ENCODE measurements at regions not wholly inside any gene's neighbourhood (a gene's known extent, or its start where the extent isn't known, plus 50 kb on each side); places are given as distances from the start of the nearest gene placed in this dataset.
A peak's percentile ranks its signal among the peaks of the same experiment; 100 is the strongest.

DNA sequence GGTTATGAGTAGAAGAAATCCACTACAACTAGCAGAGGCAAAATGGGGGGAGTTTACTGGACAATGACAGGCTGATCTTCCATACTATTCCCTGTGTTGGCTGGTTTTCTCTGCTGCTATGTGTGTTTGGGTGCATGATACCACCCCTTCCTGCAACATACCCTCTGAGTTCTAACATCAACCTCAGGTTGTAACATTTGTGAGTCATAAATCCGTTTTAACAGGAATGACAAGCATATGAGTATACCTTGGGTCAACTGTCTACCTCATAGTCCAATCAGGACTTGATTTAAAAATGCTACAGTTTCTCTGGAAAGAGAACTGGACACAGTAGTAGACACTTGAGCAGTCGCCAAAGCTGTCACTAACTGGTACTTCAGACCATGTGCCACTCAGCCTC lies 422.9 kb downstream of the KCTD12 start:
- Mint-ChIP-seq H3K4me1 (peaks cover 11% of the 10 kb centered on the region), H3K27me3 (ENCODE audit: low read depth) (no peaks in the 10 kb centered on the region), H3K36me3 (no peaks in the 10 kb centered on the region), H3K9me3 (no peaks in the 10 kb centered on the region), H3K4me3 (no peak overlapping the region), H3K27ac (no peak overlapping the region)
- TF ChIP-seq, protein P1, sequence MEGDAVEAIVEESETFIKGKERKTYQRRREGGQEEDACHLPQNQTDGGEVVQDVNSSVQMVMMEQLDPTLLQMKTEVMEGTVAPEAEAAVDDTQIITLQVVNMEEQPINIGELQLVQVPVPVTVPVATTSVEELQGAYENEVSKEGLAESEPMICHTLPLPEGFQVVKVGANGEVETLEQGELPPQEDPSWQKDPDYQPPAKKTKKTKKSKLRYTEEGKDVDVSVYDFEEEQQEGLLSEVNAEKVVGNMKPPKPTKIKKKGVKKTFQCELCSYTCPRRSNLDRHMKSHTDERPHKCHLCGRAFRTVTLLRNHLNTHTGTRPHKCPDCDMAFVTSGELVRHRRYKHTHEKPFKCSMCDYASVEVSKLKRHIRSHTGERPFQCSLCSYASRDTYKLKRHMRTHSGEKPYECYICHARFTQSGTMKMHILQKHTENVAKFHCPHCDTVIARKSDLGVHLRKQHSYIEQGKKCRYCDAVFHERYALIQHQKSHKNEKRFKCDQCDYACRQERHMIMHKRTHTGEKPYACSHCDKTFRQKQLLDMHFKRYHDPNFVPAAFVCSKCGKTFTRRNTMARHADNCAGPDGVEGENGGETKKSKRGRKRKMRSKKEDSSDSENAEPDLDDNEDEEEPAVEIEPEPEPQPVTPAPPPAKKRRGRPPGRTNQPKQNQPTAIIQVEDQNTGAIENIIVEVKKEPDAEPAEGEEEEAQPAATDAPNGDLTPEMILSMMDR (IDR thresholded peaks at IDR 0.05; ENCODE audit: unreplicated experiment) = no peak
- DNase-seq (ENCODE audit: low spot score in 2 of 2, unreplicated experiment in 2 of 2) = no peak

DNA sequence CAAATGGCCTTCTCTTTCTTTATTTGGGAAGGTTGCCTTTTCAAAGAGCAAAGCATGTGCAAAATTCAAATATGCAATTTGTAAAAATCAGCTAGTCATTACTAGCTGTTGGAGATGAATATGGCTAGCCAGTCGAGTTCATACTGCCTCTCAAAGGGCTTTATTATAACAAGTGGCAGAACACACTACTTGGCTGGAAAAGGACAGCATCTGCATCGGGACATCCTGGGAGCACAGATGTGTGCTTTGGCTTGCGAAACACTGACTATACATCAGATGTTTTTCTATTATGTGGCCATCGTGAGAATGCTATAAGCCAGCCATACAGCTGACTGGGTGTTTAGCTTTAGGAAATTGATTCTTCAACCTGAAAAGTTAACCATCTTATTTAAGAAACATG lies 424.2 kb downstream of the KCTD12 start:
- Mint-ChIP-seq H3K4me3 (no peak overlapping the region), H3K36me3 (no peaks in the 10 kb centered on the region), H3K9me3 (no peaks in the 10 kb centered on the region), H3K27ac (no peak overlapping the region), H3K27me3 (ENCODE audit: low read depth) (no peaks in the 10 kb centered on the region), H3K4me1 (peaks cover 11% of the 10 kb centered on the region)
- DNase-seq (ENCODE audit: low spot score in 2 of 2, unreplicated experiment in 2 of 2) = no peak
- TF ChIP-seq, protein P1 (IDR thresholded peaks at IDR 0.05; ENCODE audit: unreplicated experiment) = no peak

DNA sequence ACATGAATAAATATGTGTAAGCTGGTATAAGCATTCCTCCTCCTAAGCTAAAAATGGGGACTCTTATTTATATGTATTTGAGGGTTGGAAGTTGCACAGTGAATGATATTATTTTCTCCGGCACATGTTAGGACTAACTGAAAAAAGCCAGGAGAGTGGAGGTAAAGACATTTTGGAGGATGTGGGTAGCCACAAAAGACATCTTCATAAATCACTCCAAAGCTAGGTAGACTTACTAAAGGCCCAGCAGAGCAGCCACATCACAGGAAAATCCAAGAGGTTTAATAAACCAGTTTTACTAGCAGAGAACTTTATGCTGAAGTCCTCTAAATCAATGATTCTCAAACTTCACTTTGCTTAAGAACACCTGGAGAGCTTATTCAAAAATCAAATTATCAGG lies 424.7 kb downstream of the KCTD12 start:
- Mint-ChIP-seq H3K4me1 (peaks cover 11% of the 10 kb centered on the region), H3K9me3 (no peaks in the 10 kb centered on the region), H3K36me3 (no peaks in the 10 kb centered on the region), H3K27me3 (ENCODE audit: low read depth) (no peaks in the 10 kb centered on the region), H3K27ac (no peak overlapping the region), H3K4me3 (no peak overlapping the region)
- TF ChIP-seq, protein P1 (IDR thresholded peaks at IDR 0.05; ENCODE audit: unreplicated experiment) = no peak
- DNase-seq (ENCODE audit: low spot score in 2 of 2, unreplicated experiment in 2 of 2) = no peak

DNA sequence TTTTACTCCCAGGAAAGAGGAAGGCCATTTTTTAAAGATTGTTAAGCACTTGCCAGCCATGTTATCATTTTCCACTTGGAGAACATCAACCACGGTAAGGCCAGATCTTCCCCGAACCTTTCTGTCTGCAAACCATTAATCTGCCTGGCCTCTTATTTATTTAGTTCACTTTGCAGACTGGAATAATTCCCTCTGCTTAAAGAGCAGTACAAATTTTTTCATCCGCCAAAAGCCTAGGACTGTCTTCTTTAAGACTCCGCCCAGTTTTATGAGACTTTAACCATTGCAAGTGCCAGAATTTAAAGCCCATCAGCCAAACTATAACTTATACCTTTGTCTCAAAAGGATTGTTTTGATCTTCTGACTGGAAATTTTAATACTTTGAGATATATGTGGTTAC lies 426.3 kb downstream of the KCTD12 start:
- no peaks in the 10 kb centered on the region for H3K36me3 Mint-ChIP-seq
- peaks cover 23% of the 10 kb centered on the region for H3K4me1 Mint-ChIP-seq
- H3K4me3 Mint-ChIP-seq = no peak overlapping the region
- H3K27ac Mint-ChIP-seq = no peak overlapping the region
- no peaks in the 10 kb centered on the region for H3K9me3 Mint-ChIP-seq
- H3K27me3 Mint-ChIP-seq (ENCODE audit: low read depth) = no peaks in the 10 kb centered on the region
- no peak for DNase-seq (ENCODE audit: low spot score in 2 of 2, unreplicated experiment in 2 of 2)
- TF ChIP-seq, protein P1 (IDR thresholded peaks at IDR 0.05; ENCODE audit: unreplicated experiment) = no peak

DNA sequence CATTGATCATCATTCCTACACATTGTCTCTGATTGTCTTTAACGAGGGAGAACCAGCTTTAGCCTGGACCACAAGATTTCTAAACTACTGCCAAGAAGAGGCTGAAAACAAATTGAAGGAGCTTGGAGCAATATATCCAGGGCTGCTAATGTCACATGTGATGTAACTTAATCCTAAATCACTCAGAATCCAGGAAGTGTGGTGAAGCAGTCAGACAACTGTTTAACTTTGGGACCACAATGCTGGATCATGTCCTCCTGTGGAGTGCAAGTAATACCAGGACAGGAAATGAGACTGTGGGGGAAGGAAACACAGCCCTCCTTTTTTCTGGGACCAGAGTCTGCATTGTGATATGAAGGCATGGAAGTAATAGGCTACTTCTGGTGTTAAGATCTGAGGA lies 430.2 kb downstream of the KCTD12 start:
- DNase-seq (ENCODE audit: low spot score in 2 of 2, unreplicated experiment in 2 of 2) = no peak
- Mint-ChIP-seq H3K4me1 (peaks cover 18% of the 10 kb centered on the region), H3K9me3 (peaks cover 32% of the 10 kb centered on the region), H3K36me3 (peaks cover 8% of the 10 kb centered on the region), H3K27me3 (ENCODE audit: low read depth) (no peaks in the 10 kb centered on the region), H3K27ac (no peak overlapping the region), H3K4me3 (no peak overlapping the region)
- TF ChIP-seq, protein P1 (IDR thresholded peaks at IDR 0.05; ENCODE audit: unreplicated experiment) = no peak

DNA sequence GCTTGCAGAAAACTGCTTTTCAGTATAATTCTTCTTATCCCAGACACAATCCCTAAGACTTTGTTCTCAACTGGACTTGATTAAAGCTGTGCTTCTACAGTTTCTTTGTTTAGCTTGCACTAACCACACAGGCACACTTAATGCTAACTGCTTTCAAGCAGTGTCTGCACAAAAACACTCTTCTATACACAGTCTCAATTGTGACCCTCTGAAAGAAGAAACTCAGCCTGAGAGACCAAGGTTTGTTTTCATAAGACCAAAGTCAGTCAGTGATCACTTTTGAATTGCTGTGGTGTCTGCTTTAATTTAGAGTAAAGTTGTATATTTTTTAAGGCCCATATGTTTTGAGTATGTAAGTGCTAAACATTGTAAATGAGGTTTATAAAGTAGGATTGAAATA lies 431.2 kb downstream of the KCTD12 start:
- Mint-ChIP-seq H3K4me1 (peaks cover 17% of the 10 kb centered on the region), H3K27ac (peak overlapping the region; percentile 45), H3K4me3 (no peak overlapping the region), H3K36me3 (peaks cover 8% of the 10 kb centered on the region), H3K9me3 (peaks cover 36% of the 10 kb centered on the region), H3K27me3 (ENCODE audit: low read depth) (no peaks in the 10 kb centered on the region)
- no peak for DNase-seq (ENCODE audit: low spot score in 2 of 2, unreplicated experiment in 2 of 2)
- TF ChIP-seq, protein P1 (IDR thresholded peaks at IDR 0.05; ENCODE audit: unreplicated experiment) = no peak
